HFF-Myc (cell line): ENCODE measurements at regions not wholly inside any gene's neighbourhood (a gene's known extent, or its start where the extent isn't known, plus 50 kb on each side); places are given as distances from the start of the nearest gene placed in this dataset.

Experiments
- DNase-seq: peaks from one replicate; pipeline ENCODE4 v3.0.0-alpha.2; 2011; ENCODE audit warnings: low read depth; ENCODE audit errors: extremely low read depth
- H3K4me3 ChIP-seq: replicated peaks from 2 replicates; pipeline ENCODE4 v1.5.1; 2011; ENCODE audit warnings: low read depth, mild to moderate bottlenecking, control low read depth, low read length
- TF ChIP-seq, protein P1 (sequence below): IDR thresholded peaks from 2 replicates; pipeline ENCODE4 v1.5.1; 2012; ENCODE audit warnings: mild to moderate bottlenecking, low read depth, low read length, control low read depth; ENCODE audit errors: missing control alignments

GRCh38 chr12:107528731-107529365, 156.8 kb upstream of the PWP1 start:
- no peak overlapping the region for H3K4me3 ChIP-seq
- TF ChIP-seq, protein P1, sequence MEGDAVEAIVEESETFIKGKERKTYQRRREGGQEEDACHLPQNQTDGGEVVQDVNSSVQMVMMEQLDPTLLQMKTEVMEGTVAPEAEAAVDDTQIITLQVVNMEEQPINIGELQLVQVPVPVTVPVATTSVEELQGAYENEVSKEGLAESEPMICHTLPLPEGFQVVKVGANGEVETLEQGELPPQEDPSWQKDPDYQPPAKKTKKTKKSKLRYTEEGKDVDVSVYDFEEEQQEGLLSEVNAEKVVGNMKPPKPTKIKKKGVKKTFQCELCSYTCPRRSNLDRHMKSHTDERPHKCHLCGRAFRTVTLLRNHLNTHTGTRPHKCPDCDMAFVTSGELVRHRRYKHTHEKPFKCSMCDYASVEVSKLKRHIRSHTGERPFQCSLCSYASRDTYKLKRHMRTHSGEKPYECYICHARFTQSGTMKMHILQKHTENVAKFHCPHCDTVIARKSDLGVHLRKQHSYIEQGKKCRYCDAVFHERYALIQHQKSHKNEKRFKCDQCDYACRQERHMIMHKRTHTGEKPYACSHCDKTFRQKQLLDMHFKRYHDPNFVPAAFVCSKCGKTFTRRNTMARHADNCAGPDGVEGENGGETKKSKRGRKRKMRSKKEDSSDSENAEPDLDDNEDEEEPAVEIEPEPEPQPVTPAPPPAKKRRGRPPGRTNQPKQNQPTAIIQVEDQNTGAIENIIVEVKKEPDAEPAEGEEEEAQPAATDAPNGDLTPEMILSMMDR: no peak
- no peak for DNase-seq

- DNase-seq: no peak
- TF ChIP-seq, protein P1: no peak
- no peak overlapping the region for H3K4me3 ChIP-seq
These were observed 155.6 kb upstream of the PWP1 start for GRCh38 chr12:107529991-107530390.

DNA sequence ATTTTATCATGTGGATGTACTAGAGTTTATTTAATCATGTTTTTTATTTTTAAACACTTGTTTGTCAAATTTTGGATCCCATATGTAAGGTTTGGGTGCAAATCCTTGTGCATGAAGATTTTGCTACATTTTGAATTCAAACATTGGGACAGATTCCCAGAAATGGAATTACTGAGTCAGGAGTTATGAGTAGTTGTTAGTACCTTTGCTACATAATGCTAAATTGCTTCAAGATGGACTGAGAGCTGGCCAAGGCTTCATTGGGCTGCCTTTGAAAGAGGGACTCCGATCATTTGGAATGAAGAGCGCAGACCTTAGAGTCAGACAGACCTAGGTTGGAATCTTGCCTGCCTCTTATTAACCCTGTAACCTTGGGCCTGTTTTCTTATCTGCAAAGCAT, 154.9 kb upstream of the PWP1 start:
- TF ChIP-seq, protein P1: no peak
- no peak for DNase-seq
- H3K4me3 ChIP-seq: no peak overlapping the region

- TF ChIP-seq, protein P1: no peak
- H3K4me3 ChIP-seq: no peak overlapping the region
- DNase-seq: no peak
These were observed 152.4 kb upstream of the PWP1 start for GRCh38 chr12:107533218-107533617.

DNA sequence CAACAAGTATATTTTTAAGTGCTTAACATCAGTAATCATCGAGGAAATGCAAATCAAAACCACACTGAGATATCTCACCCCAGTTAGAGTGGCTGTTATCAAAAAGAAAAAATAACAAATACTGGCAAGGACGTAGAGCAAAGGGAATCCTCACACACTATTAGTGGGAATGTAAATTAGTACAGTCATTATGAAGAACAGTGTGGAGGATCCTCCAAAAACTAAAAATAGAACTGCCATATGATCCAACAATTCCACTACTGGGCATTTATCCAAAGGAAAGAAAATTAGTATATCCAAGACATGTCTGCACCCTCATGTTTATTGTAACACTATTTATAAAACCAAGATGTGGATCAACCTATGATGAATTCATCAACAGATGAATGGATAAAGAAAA, 149.0 kb upstream of the PWP1 start:
- TF ChIP-seq, protein P1: no peak
- no peak for DNase-seq
- no peak overlapping the region for H3K4me3 ChIP-seq

DNA sequence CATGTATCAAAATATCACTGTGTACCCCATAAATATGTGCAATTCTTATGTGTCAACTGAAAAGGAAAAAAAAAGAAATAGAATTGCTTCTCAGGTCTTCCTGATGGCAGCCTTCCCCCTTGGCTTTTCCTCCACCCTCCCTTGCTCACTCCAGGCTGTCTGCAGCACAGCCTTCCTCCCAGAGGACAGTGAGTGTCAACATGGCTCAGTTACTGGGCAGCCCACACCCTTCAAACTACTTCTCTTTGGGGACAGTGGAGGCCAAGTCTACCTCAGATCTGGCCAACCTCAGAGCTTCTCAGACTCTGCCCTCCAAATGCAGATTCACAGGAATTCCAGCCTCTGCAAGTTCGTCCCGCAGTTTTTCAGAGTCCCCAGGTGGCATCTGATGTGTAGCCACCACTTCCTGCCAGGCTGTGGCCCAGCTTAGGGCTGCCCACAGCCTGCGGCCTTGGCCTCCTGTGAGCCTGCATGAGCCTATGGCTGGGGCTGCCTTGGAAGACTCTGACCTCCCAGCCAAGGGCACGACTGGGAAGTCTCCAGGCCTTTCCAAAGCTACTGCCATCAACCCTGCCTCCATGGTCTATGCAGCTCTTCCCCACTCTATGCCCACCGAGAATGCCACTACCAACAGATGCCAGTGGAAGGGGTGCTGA, 148.0 kb upstream of the PWP1 start:
- DNase-seq: no peak
- TF ChIP-seq, protein P1: no peak
- H3K4me3 ChIP-seq: no peak overlapping the region
